Smooth muscle cell (in vitro differentiated cells): ENCODE measurements at regions not wholly inside any gene's neighbourhood (a gene's known extent, or its start where the extent isn't known, plus 50 kb on each side); places are given as distances from the start of the nearest gene placed in this dataset.

Experiments
- DNase-seq: peaks from one replicate; lab custom pipeline; 2025; ENCODE audit not compliant: unreplicated experiment; lab: John Stamatoyannopoulos, UW
- H2AFZ ChIP-seq: fragments of 200-600 bp; sonication (generic); 2 replicates; pipeline ENCODE4 v1.6.0; 2016; ENCODE audit warnings: antibody characterized with exemption, low read depth, mild to moderate bottlenecking
- H3F3A ChIP-seq: fragments of 200-600 bp; sonication (generic); 2 replicates; pipeline ENCODE4 v1.6.0; 2017; ENCODE audit warnings: antibody characterized with exemption, low read depth
- H3K27ac ChIP-seq: fragments of 200-600 bp; sonication (generic); 2 replicates; pipeline ENCODE4 v1.5.1; 2016; ENCODE audit warnings: low read depth, mild to moderate bottlenecking
- H3K27me3 ChIP-seq: fragments of 200-600 bp; sonication (generic); 2 replicates; pipeline ENCODE4 v1.6.1; 2016; ENCODE audit warnings: low read depth, mild to moderate bottlenecking
- H3K36me3 ChIP-seq: fragments of 200-600 bp; sonication (generic); 2 replicates; pipeline ENCODE4 v1.5.1; 2016; ENCODE audit warnings: low read depth
- H3K4me1 ChIP-seq: fragments of 200-600 bp; sonication (generic); 2 replicates; pipeline ENCODE4 v1.5.1; 2016; ENCODE audit warnings: low read depth
- H3K4me2 ChIP-seq: fragments of 200-600 bp; sonication (generic); 2 replicates; pipeline ENCODE4 v1.6.0; 2016; ENCODE audit warnings: mild to moderate bottlenecking
- H3K4me3 ChIP-seq: fragments of 200-600 bp; sonication (generic); 2 replicates; pipeline ENCODE4 v1.5.1; 2016; ENCODE audit warnings: mild to moderate bottlenecking
- H3K79me2 ChIP-seq: fragments of 200-600 bp; sonication (generic); 2 replicates; pipeline ENCODE4 v1.6.0; 2016; ENCODE audit warnings: low read depth, mild to moderate bottlenecking
- H3K9ac ChIP-seq: fragments of 200-600 bp; sonication (generic); 2 replicates; pipeline ENCODE4 v1.6.0; 2016; ENCODE audit warnings: low read depth
- H3K9me3 ChIP-seq: fragments of 200-600 bp; sonication (generic); replicated peaks from 2 replicates; pipeline ENCODE4 v1.5.1; 2016; ENCODE audit warnings: low read depth
- H4K20me1 ChIP-seq: fragments of 200-600 bp; sonication (generic); 2 replicates; pipeline ENCODE4 v1.6.0; 2016; ENCODE audit warnings: low read depth
- CTCF ChIP-seq: fragments of 200-600 bp; sonication (generic); IDR thresholded peaks from 2 replicates; pipeline ENCODE4 v1.5.1; 2017; ENCODE audit warnings: borderline replicate concordance, mild to moderate bottlenecking, antibody characterized with exemption; ENCODE audit not compliant: insufficient read depth, poor library complexity, severe bottlenecking
- WGBS: methylation state at CpG from one replicate; pipeline ENCODE4 v1.1.7; 2016; ENCODE audit warnings: low lambda C conversion rate; 5-methylcytosine and 5-hydroxymethylcytosine counted together

- Histone ChIP-seq H2AFZ (no peak overlapping the region), H3K79me2 (no peaks in the 10 kb centered on the region), H3F3A (no peaks in the 10 kb centered on the region), H4K20me1 (no peaks in the 10 kb centered on the region), H3K4me2 (no peak overlapping the region), H3K36me3 (no peaks in the 10 kb centered on the region), H3K4me3 (no peak overlapping the region), H3K9me3 (no peaks in the 10 kb centered on the region), H3K27me3 (no peaks in the 10 kb centered on the region), H3K9ac (no peak overlapping the region), H3K27ac (no peak overlapping the region), H3K4me1 (no peaks in the 10 kb centered on the region)
- 86% methylated on average over 7 of the region's 7 CpGs for WGBS
- no peak for DNase-seq
- TF ChIP-seq CTCF: no peak
Measured at GRCh38 chr6:77074037-77074713, 389.1 kb downstream of the HTR1B start.

- WGBS: 86% methylated on average over 1 of the region's 1 CpG
- no peaks in the 10 kb centered on the region for H3K36me3 ChIP-seq
- H4K20me1 ChIP-seq: no peaks in the 10 kb centered on the region
- no peak overlapping the region for H3K27ac ChIP-seq
- H3K9ac ChIP-seq: no peak overlapping the region
- no peak overlapping the region for H3K4me3 ChIP-seq
- no peak overlapping the region for H3K4me2 ChIP-seq
- H2AFZ ChIP-seq: no peak overlapping the region
- no peaks in the 10 kb centered on the region for H3K9me3 ChIP-seq
- no peaks in the 10 kb centered on the region for H3K27me3 ChIP-seq
- H3F3A ChIP-seq: no peaks in the 10 kb centered on the region
- DNase-seq: no peak
- TF ChIP-seq CTCF: no peak
- H3K4me1 ChIP-seq: no peaks in the 10 kb centered on the region
- H3K79me2 ChIP-seq: no peaks in the 10 kb centered on the region
Measured at GRCh38 chr6:77073410-77073760, 389.9 kb downstream of the HTR1B start.

- Histone ChIP-seq H3K36me3 (no peaks in the 10 kb centered on the region), H3K27me3 (no peaks in the 10 kb centered on the region), H3K4me1 (no peaks in the 10 kb centered on the region), H3K9me3 (no peaks in the 10 kb centered on the region), H3K27ac (no peak overlapping the region), H2AFZ (no peak overlapping the region), H3K4me3 (no peak overlapping the region), H4K20me1 (no peaks in the 10 kb centered on the region), H3K79me2 (no peaks in the 10 kb centered on the region), H3K9ac (no peak overlapping the region), H3K4me2 (no peak overlapping the region), H3F3A (no peaks in the 10 kb centered on the region)
- no peak for DNase-seq
- no peak for TF ChIP-seq CTCF
- WGBS: 99% methylated on average over 4 of the region's 4 CpGs
Measured at GRCh38 chr6:77072694-77073409, 390.4 kb downstream of the HTR1B start.

GRCh38 chr6:77063494-77063893 lies 399.8 kb downstream of the HTR1B start:
- no peak for DNase-seq
- no peak for TF ChIP-seq CTCF
- no peaks in the 10 kb centered on the region for H3K79me2 ChIP-seq
- H3K4me3 ChIP-seq: no peak overlapping the region
- H3K4me1 ChIP-seq: no peaks in the 10 kb centered on the region
- H4K20me1 ChIP-seq: no peaks in the 10 kb centered on the region
- no peak overlapping the region for H3K4me2 ChIP-seq
- no peaks in the 10 kb centered on the region for H3K36me3 ChIP-seq
- H3K27ac ChIP-seq: no peak overlapping the region
- no peaks in the 10 kb centered on the region for H3K9me3 ChIP-seq
- no peaks in the 10 kb centered on the region for H3K27me3 ChIP-seq
- H2AFZ ChIP-seq: no peak overlapping the region
- no peaks in the 10 kb centered on the region for H3F3A ChIP-seq
- 85% methylated on average over 4 of the region's 4 CpGs for WGBS
- no peak overlapping the region for H3K9ac ChIP-seq
